Left ventricle myocardium inferior (tissue), 1 donor: ENCODE measurements at regions not wholly inside any gene's neighbourhood (a gene's known extent, or its start where the extent isn't known, plus 50 kb on each side); places are given as distances from the start of the nearest gene placed in this dataset.

ENCODE experiments used
- DNase-seq: peaks from one replicate; pipeline ENCODE4 v3.0.0-alpha.2; 2020
- H3K27ac ChIP-seq: fragments of 200-600 bp; replicated peaks from 2 replicates; pipeline ENCODE4 v1.8.0; 2021
- H3K27me3 ChIP-seq: fragments of 200-600 bp; 2 replicates; pipeline ENCODE4 v1.8.0; 2021; ENCODE audit warnings: low read depth
- H3K36me3 ChIP-seq: fragments of 200-600 bp; 2 replicates; pipeline ENCODE4 v1.8.0; 2021
- H3K4me1 ChIP-seq: fragments of 200-600 bp; 2 replicates; pipeline ENCODE4 v1.8.0; 2021
- H3K4me3 ChIP-seq: fragments of 200-600 bp; 2 replicates; pipeline ENCODE4 v1.8.0; 2021; ENCODE audit warnings: mild to moderate bottlenecking, moderate library complexity
- H3K9me3 ChIP-seq: fragments of 200-600 bp; replicated peaks from 2 replicates; pipeline ENCODE4 v1.8.0; 2021
- intact Hi-C: fragments of 100-400 bp; cut with micrococcal nuclease; formaldehyde crosslinking; loops from one replicate; pipeline ENCODE4 v1.11.0; 2022
- TF ChIP-seq, protein P1 (sequence below): fragments of 200-600 bp; IDR thresholded peaks from 2 replicates; pipeline ENCODE4 v1.8.0; 2021; ENCODE audit warnings: antibody characterized with exemption, mild to moderate bottlenecking, borderline replicate concordance
- donor health status: DM: no; HTN: yes; CAD: no; lungs with severe emphysema.

DNA sequence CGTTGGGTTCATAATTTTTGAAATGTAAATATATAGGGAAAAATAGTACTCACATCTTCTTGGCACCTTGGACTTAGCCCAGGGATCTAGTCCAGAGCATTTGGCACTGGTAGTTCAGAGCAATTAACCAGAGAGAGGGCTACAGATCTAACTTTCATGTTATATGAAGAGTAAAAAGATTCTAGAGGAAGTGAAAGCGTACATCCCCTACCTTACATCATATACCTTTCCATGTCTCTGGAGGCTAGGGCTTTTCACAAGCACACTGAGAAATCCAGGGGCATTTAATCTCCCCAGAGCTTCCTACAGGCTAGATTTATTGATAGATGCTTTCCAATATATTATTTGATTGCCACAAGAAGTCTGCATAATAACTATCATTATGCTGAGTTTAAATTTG lies 687.5 kb upstream of the FBXO33 start:
- Histone ChIP-seq H3K4me1 (no peaks in the 10 kb centered on the region), H3K27ac (no peak overlapping the region), H3K27me3 (no peaks in the 10 kb centered on the region), H3K4me3 (no peak overlapping the region), H3K36me3 (no peaks in the 10 kb centered on the region), H3K9me3 (peaks cover 28% of the 10 kb centered on the region)
- intact Hi-C loops, result no loop called here
- TF ChIP-seq, protein P1, sequence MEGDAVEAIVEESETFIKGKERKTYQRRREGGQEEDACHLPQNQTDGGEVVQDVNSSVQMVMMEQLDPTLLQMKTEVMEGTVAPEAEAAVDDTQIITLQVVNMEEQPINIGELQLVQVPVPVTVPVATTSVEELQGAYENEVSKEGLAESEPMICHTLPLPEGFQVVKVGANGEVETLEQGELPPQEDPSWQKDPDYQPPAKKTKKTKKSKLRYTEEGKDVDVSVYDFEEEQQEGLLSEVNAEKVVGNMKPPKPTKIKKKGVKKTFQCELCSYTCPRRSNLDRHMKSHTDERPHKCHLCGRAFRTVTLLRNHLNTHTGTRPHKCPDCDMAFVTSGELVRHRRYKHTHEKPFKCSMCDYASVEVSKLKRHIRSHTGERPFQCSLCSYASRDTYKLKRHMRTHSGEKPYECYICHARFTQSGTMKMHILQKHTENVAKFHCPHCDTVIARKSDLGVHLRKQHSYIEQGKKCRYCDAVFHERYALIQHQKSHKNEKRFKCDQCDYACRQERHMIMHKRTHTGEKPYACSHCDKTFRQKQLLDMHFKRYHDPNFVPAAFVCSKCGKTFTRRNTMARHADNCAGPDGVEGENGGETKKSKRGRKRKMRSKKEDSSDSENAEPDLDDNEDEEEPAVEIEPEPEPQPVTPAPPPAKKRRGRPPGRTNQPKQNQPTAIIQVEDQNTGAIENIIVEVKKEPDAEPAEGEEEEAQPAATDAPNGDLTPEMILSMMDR, result no peak
- no peak for DNase-seq

- Histone ChIP-seq H3K27me3 (no peaks in the 10 kb centered on the region), H3K36me3 (no peaks in the 10 kb centered on the region), H3K4me1 (no peaks in the 10 kb centered on the region), H3K27ac (no peak overlapping the region), H3K4me3 (no peak overlapping the region), H3K9me3 (peaks cover 28% of the 10 kb centered on the region)
- DNase-seq, result no peak
- TF ChIP-seq, protein P1, result no peak
- intact Hi-C loops, result no loop called here
Observed at GRCh38 chr14:40119321-40119720, 687.1 kb upstream of the FBXO33 start.

DNA sequence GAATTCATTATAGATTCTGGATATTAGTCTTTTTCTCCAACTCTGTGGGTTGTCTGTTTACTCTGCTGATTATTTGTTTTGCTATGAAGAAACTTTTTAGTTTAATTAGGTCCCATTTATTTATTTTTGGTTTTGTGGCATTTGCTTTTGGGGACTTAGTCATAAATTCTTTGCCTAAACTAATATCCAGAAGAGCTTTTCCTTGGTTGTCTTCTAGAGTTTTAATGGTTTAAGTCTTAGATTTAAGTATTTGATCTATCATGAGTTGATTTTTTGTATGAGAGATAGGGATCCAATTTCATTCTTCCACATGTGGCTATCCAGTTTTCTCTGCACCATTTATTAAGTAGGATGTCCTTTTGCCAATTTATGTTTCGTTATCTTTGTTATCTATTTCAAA lies 683.4 kb upstream of the FBXO33 start:
- Histone ChIP-seq H3K4me1 (no peaks in the 10 kb centered on the region), H3K36me3 (no peaks in the 10 kb centered on the region), H3K27ac (no peak overlapping the region), H3K27me3 (no peaks in the 10 kb centered on the region), H3K4me3 (no peak overlapping the region), H3K9me3 (peaks cover 31% of the 10 kb centered on the region)
- DNase-seq, result no peak
- intact Hi-C loops, result no loop called here
- TF ChIP-seq, protein P1, result no peak

GRCh38 chr14:40113671-40114070 lies 681.4 kb upstream of the FBXO33 start:
- Histone ChIP-seq H3K36me3 (no peaks in the 10 kb centered on the region), H3K27ac (no peak overlapping the region), H3K27me3 (no peaks in the 10 kb centered on the region), H3K9me3 (peaks cover 31% of the 10 kb centered on the region), H3K4me3 (no peak overlapping the region), H3K4me1 (no peaks in the 10 kb centered on the region)
- intact Hi-C loops, result no loop called here
- TF ChIP-seq, protein P1, result no peak
- no peak for DNase-seq

- H3K4me3 ChIP-seq, result no peak overlapping the region
Observed at GRCh38 chr14:40100544-40101196, 668.4 kb upstream of the FBXO33 start.

More at GRCh38 chr14:40100544-40101196, 668.4 kb upstream of the FBXO33 start:
- TF ChIP-seq, protein P1, result no peak
- intact Hi-C loops, result no loop called here
- Histone ChIP-seq H3K9me3 (peaks cover 19% of the 10 kb centered on the region), H3K36me3 (no peaks in the 10 kb centered on the region), H3K4me1 (no peaks in the 10 kb centered on the region), H3K27me3 (no peaks in the 10 kb centered on the region), H3K27ac (no peak overlapping the region)
- no peak for DNase-seq
